ENCODE measurements at regions not wholly inside any gene's neighbourhood (a gene's known extent, or its start where the extent isn't known, plus 50 kb on each side); places are given as distances from the start of the nearest gene placed in this dataset.

GRCh38 chr2:42957861-42958301 lies 165.5 kb upstream of the HAAO start:
- Histone ChIP-seq H3K4me3 (ENCODE audit: low read length in 2 of 2) (no peak overlapping the region), H3K4me1 (ENCODE audit: control insufficient read depth in 1 of 2, insufficient read depth in 2 of 2, low read length in 2 of 2) (peaks cover 0 to 3% of the 10 kb centered on the region in 2 donors), H3K27me3 (ENCODE audit: control insufficient read depth in 1 of 2, insufficient read depth in 2 of 2, low read length in 1 of 2) (no peaks in the 10 kb centered on the region), H3K9me3 (ENCODE audit: control insufficient read depth, low read length) (no peaks in the 10 kb centered on the region), H3K36me3 (ENCODE audit: control insufficient read depth in 1 of 2, insufficient read depth in 2 of 2, low read length in 1 of 2) (no peaks in the 10 kb centered on the region), H3K27ac (ENCODE audit: low read depth in 1 of 2, low read length in 2 of 2) (no peak overlapping the region)
- intact Hi-C loops (cut with DNase I): no loop called here
- ATAC-seq (ENCODE audit: low FRiP score) (no peak), DNase-seq (no peak)
- 79 to 84% methylated on average over 5 of the region's 5 CpGs for WGBS, 2 donors

- Histone ChIP-seq H3K27me3 (ENCODE audit: control insufficient read depth in 1 of 2, insufficient read depth in 2 of 2, low read length in 1 of 2) (no peaks in the 10 kb centered on the region), H3K4me3 (ENCODE audit: low read length in 2 of 2) (no peak overlapping the region), H3K36me3 (ENCODE audit: control insufficient read depth in 1 of 2, insufficient read depth in 2 of 2, low read length in 1 of 2) (no peaks in the 10 kb centered on the region), H3K4me1 (ENCODE audit: control insufficient read depth in 1 of 2, insufficient read depth in 2 of 2, low read length in 2 of 2) (peaks cover 0 to 3% of the 10 kb centered on the region in 2 donors), H3K27ac (ENCODE audit: low read depth in 1 of 2, low read length in 2 of 2) (no peak overlapping the region), H3K9me3 (ENCODE audit: control insufficient read depth, low read length) (no peaks in the 10 kb centered on the region)
- intact Hi-C loops (cut with DNase I): no loop called here
- 90 to 95% methylated on average over 11 of the region's 11 CpGs for WGBS, 2 donors
- no peak for DNase-seq
- no peak for ATAC-seq (ENCODE audit: low FRiP score)
Observed at GRCh38 chr2:42957109-42957860, 164.9 kb upstream of the HAAO start.

GRCh38 chr2:42954227-42954962 lies 162.0 kb upstream of the HAAO start:
- Histone ChIP-seq H3K9me3 (ENCODE audit: control insufficient read depth, low read length) (no peaks in the 10 kb centered on the region), H3K36me3 (ENCODE audit: control insufficient read depth in 1 of 2, insufficient read depth in 2 of 2, low read length in 1 of 2) (no peaks in the 10 kb centered on the region), H3K27ac (ENCODE audit: low read depth in 1 of 2, low read length in 2 of 2) (peak overlapping the region in 1 of 2 donors; percentile 7), H3K27me3 (ENCODE audit: control insufficient read depth in 1 of 2, insufficient read depth in 2 of 2, low read length in 1 of 2) (no peaks in the 10 kb centered on the region), H3K4me1 (ENCODE audit: control insufficient read depth in 1 of 2, insufficient read depth in 2 of 2, low read length in 2 of 2) (peaks cover 0 to 3% of the 10 kb centered on the region in 2 donors), H3K4me3 (ENCODE audit: low read length in 2 of 2) (no peak overlapping the region)
- no peak for ATAC-seq (ENCODE audit: low FRiP score)
- no peak for DNase-seq
- WGBS, 2 donors: 73 to 85% methylated on average over 13 of the region's 13 CpGs
- intact Hi-C loops (cut with DNase I): no loop called here

GRCh38 chr2:42953216-42953615 lies 160.8 kb upstream of the HAAO start:
- intact Hi-C loops (cut with DNase I): no loop called here
- Histone ChIP-seq H3K4me3 (ENCODE audit: low read length in 2 of 2) (no peak overlapping the region), H3K27me3 (ENCODE audit: control insufficient read depth in 1 of 2, insufficient read depth in 2 of 2, low read length in 1 of 2) (no peaks in the 10 kb centered on the region), H3K36me3 (ENCODE audit: control insufficient read depth in 1 of 2, insufficient read depth in 2 of 2, low read length in 1 of 2) (no peaks in the 10 kb centered on the region), H3K27ac (ENCODE audit: low read depth in 1 of 2, low read length in 2 of 2) (no peak overlapping the region), H3K9me3 (ENCODE audit: control insufficient read depth, low read length) (no peaks in the 10 kb centered on the region), H3K4me1 (ENCODE audit: control insufficient read depth in 1 of 2, insufficient read depth in 2 of 2, low read length in 2 of 2) (no peaks in the 10 kb centered on the region)
- no peak for DNase-seq
- 92 to 95% methylated on average over 7 of the region's 7 CpGs for WGBS, 2 donors
- no peak for ATAC-seq (ENCODE audit: low FRiP score)

- ATAC-seq (ENCODE audit: low FRiP score): no peak
- intact Hi-C loops (cut with DNase I): no loop called here
- H3K4me3 ChIP-seq (ENCODE audit: low read length in 2 of 2): no peak overlapping the region
- no peaks in the 10 kb centered on the region for H3K27me3 ChIP-seq (ENCODE audit: control insufficient read depth in 1 of 2, insufficient read depth in 2 of 2, low read length in 1 of 2)
- DNase-seq: no peak
- H3K36me3 ChIP-seq (ENCODE audit: control insufficient read depth in 1 of 2, insufficient read depth in 2 of 2, low read length in 1 of 2): no peaks in the 10 kb centered on the region
- WGBS, 2 donors: 39 to 48% methylated on average over 8 of the region's 8 CpGs
- H3K4me1 ChIP-seq (ENCODE audit: control insufficient read depth in 1 of 2, insufficient read depth in 2 of 2, low read length in 2 of 2): no peaks in the 10 kb centered on the region
- peak overlapping the region in 1 of 2 donors; percentile 31 for H3K27ac ChIP-seq (ENCODE audit: low read depth in 1 of 2, low read length in 2 of 2)
- H3K9me3 ChIP-seq (ENCODE audit: control insufficient read depth, low read length): no peaks in the 10 kb centered on the region
Observed at GRCh38 chr2:42951263-42951938, 159.0 kb upstream of the HAAO start.

- Histone ChIP-seq H3K9me3 (ENCODE audit: control insufficient read depth, low read length) (no peaks in the 10 kb centered on the region), H3K4me3 (ENCODE audit: low read length in 2 of 2) (no peak overlapping the region), H3K36me3 (ENCODE audit: control insufficient read depth in 1 of 2, insufficient read depth in 2 of 2, low read length in 1 of 2) (no peaks in the 10 kb centered on the region), H3K27me3 (ENCODE audit: control insufficient read depth in 1 of 2, insufficient read depth in 2 of 2, low read length in 1 of 2) (no peaks in the 10 kb centered on the region), H3K4me1 (ENCODE audit: control insufficient read depth in 1 of 2, insufficient read depth in 2 of 2, low read length in 2 of 2) (no peaks in the 10 kb centered on the region), H3K27ac (ENCODE audit: low read depth in 1 of 2, low read length in 2 of 2) (no peak overlapping the region)
- 93 to 95% methylated on average over 6 of the region's 6 CpGs for whole genome bisulfite sequencing, 2 donors
- ATAC-seq (ENCODE audit: low FRiP score) (no peak), DNase-seq (no peak)
- intact Hi-C loops (cut with DNase I): loop anchor here (5.0 kb wide), 4 partner anchors 73 to 593 kb away; partner anchors contain the start of gene ZFP36L2 (in 1 of the 2)
Observed at GRCh38 chr2:42949125-42949524, 156.7 kb upstream of the HAAO start.

- H3K4me3 ChIP-seq (ENCODE audit: low read length in 2 of 2): no peak overlapping the region
- no peaks in the 10 kb centered on the region for H3K36me3 ChIP-seq (ENCODE audit: control insufficient read depth in 1 of 2, insufficient read depth in 2 of 2, low read length in 1 of 2)
- H3K9me3 ChIP-seq (ENCODE audit: control insufficient read depth, low read length): no peaks in the 10 kb centered on the region
- H3K27ac ChIP-seq (ENCODE audit: low read depth in 1 of 2, low read length in 2 of 2): no peak overlapping the region
- intact Hi-C loops (cut with DNase I): loop anchor here (5.0 kb wide), 4 partner anchors 74 to 594 kb away; partner anchors contain the start of gene ZFP36L2 (in 1 of the 2)
- no peaks in the 10 kb centered on the region for H3K4me1 ChIP-seq (ENCODE audit: control insufficient read depth in 1 of 2, insufficient read depth in 2 of 2, low read length in 2 of 2)
- no peak for DNase-seq
- 96 to 100% methylated on average over 2 of the region's 2 CpGs for WGBS, 2 donors
- no peaks in the 10 kb centered on the region for H3K27me3 ChIP-seq (ENCODE audit: control insufficient read depth in 1 of 2, insufficient read depth in 2 of 2, low read length in 1 of 2)
- ATAC-seq (ENCODE audit: low FRiP score): no peak
Observed at GRCh38 chr2:42947809-42948600, 155.6 kb upstream of the HAAO start.

- 96 to 98% methylated on average over 7 to 10 of the region's 10 CpGs for WGBS, 2 donors
- intact Hi-C loops (cut with DNase I): loop anchor here (5.0 kb wide), 4 partner anchors 77 to 597 kb away; partner anchors contain the start of gene ZFP36L2 (in 1 of the 2)
- no peaks in the 10 kb centered on the region for H3K4me1 ChIP-seq (ENCODE audit: control insufficient read depth in 1 of 2, insufficient read depth in 2 of 2, low read length in 2 of 2)
- no peak for ATAC-seq (ENCODE audit: low FRiP score)
- DNase-seq: no peak
- no peaks in the 10 kb centered on the region for H3K36me3 ChIP-seq (ENCODE audit: control insufficient read depth in 1 of 2, insufficient read depth in 2 of 2, low read length in 1 of 2)
- no peak overlapping the region for H3K4me3 ChIP-seq (ENCODE audit: low read length in 2 of 2)
- H3K27ac ChIP-seq (ENCODE audit: low read depth in 1 of 2, low read length in 2 of 2): no peak overlapping the region
- H3K9me3 ChIP-seq (ENCODE audit: control insufficient read depth, low read length): no peaks in the 10 kb centered on the region
- no peaks in the 10 kb centered on the region for H3K27me3 ChIP-seq (ENCODE audit: control insufficient read depth in 1 of 2, insufficient read depth in 2 of 2, low read length in 1 of 2)
Observed at GRCh38 chr2:42944779-42945415, 152.5 kb upstream of the HAAO start.
